Endodermal cell (in vitro differentiated cells): ENCODE measurements at regions not wholly inside any gene's neighbourhood (a gene's known extent, or its start where the extent isn't known, plus 50 kb on each side); places are given as distances from the start of the nearest gene placed in this dataset.

ENCODE experiments used
- DNase-seq: peaks from one replicate; pipeline ENCODE4 v3.0.0-alpha.2; 2017
- H3K27ac ChIP-seq: 2 replicates; pipeline ENCODE4 v1.5.1; 2013; ENCODE audit warnings: mild to moderate bottlenecking, low read depth, low read length, moderate library complexity
- H3K27me3 ChIP-seq: 2 replicates; pipeline ENCODE4 v1.6.1; 2013; ENCODE audit warnings: mild to moderate bottlenecking, low read length, moderate library complexity; ENCODE audit not compliant: insufficient read depth, control insufficient read depth, poor library complexity, severe bottlenecking
- H3K36me3 ChIP-seq: 2 replicates; pipeline ENCODE4 v1.7.0; 2013; ENCODE audit warnings: mild to moderate bottlenecking, low read length, moderate library complexity; ENCODE audit not compliant: control insufficient read depth, insufficient read depth
- H3K4me1 ChIP-seq: one replicate; pipeline ENCODE4 v1.7.0; 2013; ENCODE audit warnings: low read length; ENCODE audit not compliant: control insufficient read depth, insufficient read depth
- H3K4me3 ChIP-seq: 2 replicates; pipeline ENCODE4 v1.5.1; 2013; ENCODE audit warnings: mild to moderate bottlenecking, low read length, moderate library complexity
- H3K9ac ChIP-seq: 2 replicates; pipeline ENCODE4 v1.6.1; 2013; ENCODE audit warnings: mild to moderate bottlenecking, low read length, moderate library complexity; ENCODE audit not compliant: poor library complexity, severe bottlenecking; ENCODE audit errors: extremely low read depth
- H3K9me3 ChIP-seq: 2 replicates; pipeline ENCODE4 v1.6.1; 2013; ENCODE audit warnings: mild to moderate bottlenecking, low read length, moderate library complexity; ENCODE audit not compliant: control insufficient read depth
- H3K27ac Mint-ChIP-seq: 2 replicates; pipeline ENCODE4 v1.8.0; 2020; ENCODE audit warnings: mixed read lengths
- H3K27me3 Mint-ChIP-seq: 2 replicates; pipeline ENCODE4 v1.8.0; 2021; ENCODE audit warnings: mild to moderate bottlenecking, mixed read lengths; ENCODE audit not compliant: insufficient read depth
- H3K36me3 Mint-ChIP-seq: 2 replicates; pipeline ENCODE4 v1.8.0; 2020; ENCODE audit warnings: low read depth, mixed read lengths
- H3K4me1 Mint-ChIP-seq: 2 replicates; pipeline ENCODE4 v1.8.0; 2020; ENCODE audit warnings: mixed read lengths
- H3K4me3 Mint-ChIP-seq: 2 replicates; pipeline ENCODE4 v1.8.0; 2020; ENCODE audit warnings: mild to moderate bottlenecking, moderate library complexity, mixed read lengths
- H3K9me3 Mint-ChIP-seq: 2 replicates; pipeline ENCODE4 v1.8.0; 2020; ENCODE audit warnings: mild to moderate bottlenecking, mixed read lengths
- CTCF ChIP-seq: fragments of 200-600 bp; sonication (generic); conservative IDR thresholded peaks from 2 replicates; pipeline ENCODE4 v1.5.0; 2021; ENCODE audit warnings: antibody characterized with exemption, mild to moderate bottlenecking
- WGBS, 2 experiments: methylation state at CpG; one replicate each; pipeline versions ENCODE4 v1.1.5 to v1.1.7; 2013; ENCODE audit warnings: missing lambda C conversion rate in 2 of 2, mixed read lengths in 1 of 2; ENCODE audit not compliant: insufficient coverage in 1 of 2, insufficient read length in 1 of 2; 5-methylcytosine and 5-hydroxymethylcytosine counted together

DNA sequence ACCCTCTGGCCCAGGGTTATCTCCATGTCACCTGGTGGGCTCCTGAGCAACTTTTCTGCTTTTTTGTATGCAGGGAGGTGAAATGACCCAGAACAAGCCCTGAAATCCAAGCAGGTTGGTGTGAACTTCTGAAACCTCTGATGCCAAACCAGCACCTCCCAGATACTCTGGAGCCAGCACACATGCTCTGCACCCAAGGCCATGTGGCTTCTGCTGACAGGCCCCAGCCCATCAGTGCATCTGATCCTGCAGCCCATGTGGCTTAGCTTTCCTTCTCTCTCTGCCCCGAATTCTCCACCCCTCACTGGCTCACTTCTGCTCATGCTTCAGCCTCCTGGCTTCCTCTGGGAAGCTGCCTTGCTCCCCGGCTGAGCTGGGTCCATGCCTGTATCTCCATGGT is 59.3 kb upstream of the RPS6KA2 start:
- no peaks in the 10 kb centered on the region for H3K27me3 Mint-ChIP-seq
- Histone ChIP-seq H3K36me3 (no peaks in the 10 kb centered on the region), H3K4me1 (peaks cover 2% of the 10 kb centered on the region), H3K9ac (no peak overlapping the region), H3K9me3 (no peaks in the 10 kb centered on the region), H3K27ac (no peak overlapping the region), H3K4me3 (no peak overlapping the region), H3K27me3 (no peaks in the 10 kb centered on the region)
- H3K4me1 Mint-ChIP-seq: peaks cover 7% of the 10 kb centered on the region
- 89 to 100% methylated on average over 2 of the region's 2 CpGs for whole genome bisulfite sequencing, 2 experiments
- H3K36me3 Mint-ChIP-seq: no peaks in the 10 kb centered on the region
- no peak for DNase-seq
- no peak for TF ChIP-seq CTCF
- H3K4me3 Mint-ChIP-seq: no peak overlapping the region
- H3K9me3 Mint-ChIP-seq: peaks cover 1% of the 10 kb centered on the region
- no peak overlapping the region for H3K27ac Mint-ChIP-seq

DNA sequence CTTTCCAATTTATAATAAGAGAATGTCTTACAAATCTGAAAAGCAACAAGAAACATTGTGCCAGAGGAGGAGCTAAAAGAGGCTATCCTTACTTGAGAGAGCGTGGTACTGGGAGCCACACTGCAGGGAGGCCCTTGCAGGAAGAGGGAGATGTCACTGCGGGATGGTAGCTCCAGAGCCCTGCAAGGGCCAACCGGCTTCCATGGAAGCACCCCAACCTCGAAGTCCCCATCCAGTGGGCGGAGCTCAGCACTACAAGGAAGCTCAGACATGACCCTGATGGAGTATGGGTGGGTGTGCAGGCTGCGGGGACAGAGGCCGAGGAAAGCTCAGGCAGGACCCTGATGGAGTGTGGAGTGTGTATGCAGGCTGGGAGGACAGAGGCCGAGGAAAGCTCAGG is 57.8 kb upstream of the RPS6KA2 start:
- WGBS, 2 experiments: 88 to 92% methylated on average over 2 to 8 of the region's 8 CpGs
- TF ChIP-seq CTCF: no peak

GRCh38 chr6:166684170-166684569 is 57.1 kb upstream of the RPS6KA2 start:
- H3K27ac Mint-ChIP-seq: no peak overlapping the region
- peak; percentile 24 for DNase-seq
- Histone ChIP-seq H3K36me3 (no peaks in the 10 kb centered on the region), H3K4me3 (no peak overlapping the region), H3K4me1 (peaks cover 2% of the 10 kb centered on the region), H3K27me3 (no peaks in the 10 kb centered on the region), H3K9ac (no peak overlapping the region), H3K27ac (no peak overlapping the region), H3K9me3 (peaks cover 7% of the 10 kb centered on the region)
- TF ChIP-seq CTCF: no peak
- H3K4me1 Mint-ChIP-seq: peaks cover 7% of the 10 kb centered on the region
- 83 to 90% methylated on average over 4 of the region's 4 CpGs for WGBS, 2 experiments
- peaks cover 2% of the 10 kb centered on the region for H3K36me3 Mint-ChIP-seq
- H3K27me3 Mint-ChIP-seq: no peaks in the 10 kb centered on the region
- peaks cover 12% of the 10 kb centered on the region for H3K9me3 Mint-ChIP-seq
- H3K4me3 Mint-ChIP-seq: no peak overlapping the region

More for the DNA sequence above, 57.8 kb upstream of the RPS6KA2 start:
- DNase-seq: no peak
- Histone ChIP-seq H3K27me3 (no peaks in the 10 kb centered on the region), H3K9me3 (peaks cover 7% of the 10 kb centered on the region), H3K27ac (no peak overlapping the region), H3K4me3 (no peak overlapping the region), H3K4me1 (peaks cover 2% of the 10 kb centered on the region), H3K9ac (no peak overlapping the region), H3K36me3 (no peaks in the 10 kb centered on the region)
- Mint-ChIP-seq H3K9me3 (peaks cover 10% of the 10 kb centered on the region), H3K4me1 (peaks cover 7% of the 10 kb centered on the region), H3K27ac (no peak overlapping the region), H3K4me3 (no peak overlapping the region), H3K36me3 (peaks cover 2% of the 10 kb centered on the region), H3K27me3 (no peaks in the 10 kb centered on the region)
